H9 (cell line): ENCODE measurements at regions not wholly inside any gene's neighbourhood (a gene's known extent, or its start where the extent isn't known, plus 50 kb on each side); places are given as distances from the start of the nearest gene placed in this dataset.

Experiments used
- DNase-seq: peaks from one replicate; pipeline ENCODE4 v3.0.0-alpha.2; 2017
- H2AFZ ChIP-seq: one replicate; pipeline ENCODE4 v1.6.1; 2013; ENCODE audit warnings: mild to moderate bottlenecking, low read length, control low read depth, moderate library complexity
- H2AK5ac ChIP-seq: 2 replicates; pipeline ENCODE4 v1.6.1; 2013; ENCODE audit warnings: low read length, control low read depth, mixed read lengths; ENCODE audit not compliant: insufficient read length
- H2BK120ac ChIP-seq: one replicate; pipeline ENCODE4 v1.6.1; 2013; ENCODE audit warnings: low read depth, mild to moderate bottlenecking, low read length, control low read depth, inconsistent platforms; ENCODE audit not compliant: poor library complexity, severe bottlenecking
- H2BK12ac ChIP-seq: 2 replicates; pipeline ENCODE4 v1.6.1; 2013; ENCODE audit warnings: low read length, control low read depth, mixed read lengths, low read depth; ENCODE audit not compliant: insufficient read length
- H2BK15ac ChIP-seq: 2 replicates; pipeline ENCODE4 v1.6.1; 2013; ENCODE audit warnings: low read depth, low read length, control low read depth
- H2BK20ac ChIP-seq: one replicate; pipeline ENCODE4 v1.6.1; 2013; ENCODE audit warnings: low read depth, mild to moderate bottlenecking, low read length, control low read depth, inconsistent platforms; ENCODE audit not compliant: poor library complexity, severe bottlenecking
- H2BK5ac ChIP-seq: 2 replicates; pipeline ENCODE4 v1.6.1; 2013; ENCODE audit warnings: low read length, control low read depth, mixed read lengths; ENCODE audit not compliant: insufficient read length
- H3K14ac ChIP-seq: 2 replicates; pipeline ENCODE4 v1.6.1; 2013; ENCODE audit warnings: low read length, control low read depth; ENCODE audit not compliant: insufficient read depth
- H3K18ac ChIP-seq: 2 replicates; pipeline ENCODE4 v1.6.1; 2013; ENCODE audit warnings: low read depth, mild to moderate bottlenecking, mixed read lengths, low read length, control low read depth; ENCODE audit not compliant: insufficient read length
- H3K23ac ChIP-seq: 2 replicates; pipeline ENCODE4 v1.6.1; 2013; ENCODE audit warnings: low read length, control low read depth, mixed read lengths, low read depth; ENCODE audit not compliant: insufficient read length
- H3K23me2 ChIP-seq: 2 replicates; pipeline ENCODE4 v1.6.1; 2013; ENCODE audit warnings: low read depth, mild to moderate bottlenecking, mixed read lengths, low read length, control low read depth; ENCODE audit not compliant: insufficient read length, poor library complexity, severe bottlenecking
- H3K27ac ChIP-seq: 2 replicates; pipeline ENCODE4 v1.5.1; 2013; ENCODE audit warnings: low read length, control low read depth, mixed read lengths, low read depth; ENCODE audit not compliant: insufficient read length
- H3K27me3 ChIP-seq: 2 replicates; pipeline ENCODE4 v1.6.1; 2013; ENCODE audit warnings: low read length, control low read depth, inconsistent platforms; ENCODE audit not compliant: insufficient read depth
- H3K4ac ChIP-seq: 2 replicates; pipeline ENCODE4 v1.6.1; 2013; ENCODE audit warnings: low read depth, mild to moderate bottlenecking, control low read depth, inconsistent platforms, low read length, moderate library complexity
- H3K4me1 ChIP-seq: 2 replicates; pipeline ENCODE4 v1.6.1; 2013; ENCODE audit warnings: low read length, control low read depth, inconsistent platforms; ENCODE audit not compliant: insufficient read depth
- H3K4me2 ChIP-seq: 2 replicates; pipeline ENCODE4 v1.6.1; 2013; ENCODE audit warnings: low read length, control low read depth, mixed read lengths; ENCODE audit not compliant: insufficient read length, insufficient read depth
- H3K56ac ChIP-seq: 2 replicates; pipeline ENCODE4 v1.6.1; 2013; ENCODE audit warnings: low read depth, mild to moderate bottlenecking, mixed read lengths, low read length, control low read depth; ENCODE audit not compliant: insufficient read length
- H3K79me1 ChIP-seq: 2 replicates; pipeline ENCODE4 v1.6.1; 2013; ENCODE audit warnings: low read depth, mild to moderate bottlenecking, moderate library complexity, low read length, control low read depth, inconsistent platforms; ENCODE audit not compliant: insufficient read depth, poor library complexity, severe bottlenecking
- H3K79me2 ChIP-seq: 2 replicates; pipeline ENCODE4 v1.6.1; 2013; ENCODE audit warnings: low read length, control low read depth, inconsistent platforms; ENCODE audit not compliant: insufficient read depth
- H3K9ac ChIP-seq: 2 replicates; pipeline ENCODE4 v1.6.1; 2013; ENCODE audit warnings: low read length, control low read depth, mixed read lengths; ENCODE audit not compliant: insufficient read length; ENCODE audit errors: extremely low read depth
- H3K9me3 ChIP-seq: one replicate; pipeline ENCODE4 v1.6.1; 2013; ENCODE audit warnings: low read depth, low read length, inconsistent platforms; ENCODE audit not compliant: control insufficient read depth
- H3T11ph ChIP-seq: one replicate; pipeline ENCODE4 v1.6.1; 2013; ENCODE audit warnings: mild to moderate bottlenecking, low read length, control low read depth, inconsistent platforms
- H4K20me1 ChIP-seq: one replicate; pipeline ENCODE4 v1.6.1; 2013; ENCODE audit not compliant: control insufficient read depth, insufficient read length, insufficient read depth
- H4K5ac ChIP-seq: 2 replicates; pipeline ENCODE4 v1.6.1; 2013; ENCODE audit warnings: low read depth, mild to moderate bottlenecking, mixed read lengths, low read length, control low read depth; ENCODE audit not compliant: insufficient read length
- H4K8ac ChIP-seq: replicated peaks from 2 replicates; pipeline ENCODE4 v1.6.1; 2013; ENCODE audit warnings: low read length, control low read depth, mixed read lengths, low read depth; ENCODE audit not compliant: insufficient read length
- H4K91ac ChIP-seq: 2 replicates; pipeline ENCODE4 v1.6.1; 2013; ENCODE audit warnings: low read depth, mild to moderate bottlenecking, moderate library complexity, mixed read lengths, low read length, control low read depth; ENCODE audit not compliant: insufficient read length
- H3K27ac Mint-ChIP-seq, 3 experiments: 2 replicates in 2 of 3; 3 replicates in 1 of 3; pipeline ENCODE4 v1.8.0; 2020 to 2021; ENCODE audit warnings: mixed read lengths in 3 of 3, mild to moderate bottlenecking in 1 of 3, moderate library complexity in 1 of 3
- H3K27me3 Mint-ChIP-seq: 2 replicates; pipeline ENCODE4 v1.8.0; 2021; ENCODE audit warnings: low read depth, mild to moderate bottlenecking, moderate library complexity, mixed read lengths
- H3K36me3 Mint-ChIP-seq, 3 experiments: 2 replicates in 2 of 3; 3 replicates in 1 of 3; pipeline ENCODE4 v1.8.0; 2020 to 2021; ENCODE audit warnings: low read depth in 3 of 3, mixed read lengths in 3 of 3; ENCODE audit not compliant: insufficient read depth in 1 of 3
- H3K4me1 Mint-ChIP-seq, 2 experiments: 2 replicates each; pipeline ENCODE4 v1.8.0; 2020; ENCODE audit warnings: mixed read lengths in 2 of 2
- H3K4me3 Mint-ChIP-seq, 2 experiments: 2 replicates in 1 of 2; 3 replicates in 1 of 2; pipeline ENCODE4 v1.8.0; 2020 to 2021; ENCODE audit warnings: mild to moderate bottlenecking in 2 of 2, mixed read lengths in 2 of 2, moderate library complexity in 1 of 2
- H3K9me3 Mint-ChIP-seq, 2 experiments: 2 replicates in 1 of 2; 3 replicates in 1 of 2; pipeline ENCODE4 v1.8.0; 2020; ENCODE audit warnings: mild to moderate bottlenecking in 2 of 2, mixed read lengths in 2 of 2, moderate library complexity in 1 of 2
- WGBS: extraction: QIAGEN DNeasy Blood & Tissue Kit; methylation state at CpG from one replicate; pipeline ENCODE4 v1.1.7; 2013; ENCODE audit warnings: missing lambda C conversion rate, low lambda C conversion rate, mixed read lengths; ENCODE audit not compliant: insufficient read length; ENCODE audit errors: extremely low coverage; 5-methylcytosine and 5-hydroxymethylcytosine counted together
- TF ChIP-seq, protein P1 (sequence below): fragments of 200-600 bp; sonication (generic); conservative IDR thresholded peaks from 3 replicates; pipeline ENCODE4 v1.8.0; 2021; ENCODE audit warnings: antibody characterized with exemption, mild to moderate bottlenecking

DNA sequence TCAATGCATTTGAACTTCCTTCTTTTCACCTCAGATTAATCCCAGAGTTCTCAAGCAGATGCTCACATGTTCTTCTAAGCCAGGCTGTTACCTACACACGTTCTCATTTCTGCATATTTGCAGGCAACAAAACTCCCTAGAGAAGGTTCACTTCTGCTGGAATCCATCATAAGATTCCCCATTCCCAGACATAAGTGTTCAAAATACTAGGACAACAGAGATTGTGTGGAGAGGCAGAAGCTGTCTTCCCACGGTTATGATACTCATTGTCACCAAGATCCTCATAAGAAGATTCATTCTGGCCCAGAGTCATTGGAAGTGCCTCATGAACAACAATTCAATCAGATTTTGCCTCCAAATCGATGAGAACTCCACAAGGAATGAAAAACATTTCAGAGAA is 931.6 kb upstream of the MIR17HG start:
- no peak overlapping the region for H4K5ac ChIP-seq
- no peak overlapping the region for H3K4ac ChIP-seq
- H3K4me1 Mint-ChIP-seq = peaks cover 15 to 21% of the 10 kb centered on the region in 2 experiments
- H3K79me2 ChIP-seq = no peaks in the 10 kb centered on the region
- H4K91ac ChIP-seq = no peak overlapping the region
- H3K4me1 ChIP-seq = no peaks in the 10 kb centered on the region
- no peak overlapping the region for H2AK5ac ChIP-seq
- no peak overlapping the region for H2BK12ac ChIP-seq
- no peaks in the 10 kb centered on the region for H3K9me3 ChIP-seq
- no peak overlapping the region for H3K27ac ChIP-seq
- no peaks in the 10 kb centered on the region for H4K20me1 ChIP-seq
- H3K9me3 Mint-ChIP-seq = no peaks in the 10 kb centered on the region
- H3K23me2 ChIP-seq = no peaks in the 10 kb centered on the region
- WGBS = no CpG with 5 or more reads among the region's 3 CpGs
- H2BK120ac ChIP-seq = no peak overlapping the region
- no peak overlapping the region for H3K14ac ChIP-seq
- H3K79me1 ChIP-seq = no peaks in the 10 kb centered on the region
- no peak overlapping the region for H2BK15ac ChIP-seq
- no peak overlapping the region for H3K9ac ChIP-seq
- H2BK5ac ChIP-seq = no peak overlapping the region
- H3K27me3 ChIP-seq = no peaks in the 10 kb centered on the region
- no peak overlapping the region for H3K27ac Mint-ChIP-seq
- TF ChIP-seq, protein P1, sequence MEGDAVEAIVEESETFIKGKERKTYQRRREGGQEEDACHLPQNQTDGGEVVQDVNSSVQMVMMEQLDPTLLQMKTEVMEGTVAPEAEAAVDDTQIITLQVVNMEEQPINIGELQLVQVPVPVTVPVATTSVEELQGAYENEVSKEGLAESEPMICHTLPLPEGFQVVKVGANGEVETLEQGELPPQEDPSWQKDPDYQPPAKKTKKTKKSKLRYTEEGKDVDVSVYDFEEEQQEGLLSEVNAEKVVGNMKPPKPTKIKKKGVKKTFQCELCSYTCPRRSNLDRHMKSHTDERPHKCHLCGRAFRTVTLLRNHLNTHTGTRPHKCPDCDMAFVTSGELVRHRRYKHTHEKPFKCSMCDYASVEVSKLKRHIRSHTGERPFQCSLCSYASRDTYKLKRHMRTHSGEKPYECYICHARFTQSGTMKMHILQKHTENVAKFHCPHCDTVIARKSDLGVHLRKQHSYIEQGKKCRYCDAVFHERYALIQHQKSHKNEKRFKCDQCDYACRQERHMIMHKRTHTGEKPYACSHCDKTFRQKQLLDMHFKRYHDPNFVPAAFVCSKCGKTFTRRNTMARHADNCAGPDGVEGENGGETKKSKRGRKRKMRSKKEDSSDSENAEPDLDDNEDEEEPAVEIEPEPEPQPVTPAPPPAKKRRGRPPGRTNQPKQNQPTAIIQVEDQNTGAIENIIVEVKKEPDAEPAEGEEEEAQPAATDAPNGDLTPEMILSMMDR = no peak
- no peak overlapping the region for H4K8ac ChIP-seq
- H3K4me3 Mint-ChIP-seq = no peak overlapping the region
- no peak overlapping the region for H2AFZ ChIP-seq
- no peak overlapping the region for H3K56ac ChIP-seq
- H3T11ph ChIP-seq = no peak overlapping the region
- H3K18ac ChIP-seq = no peak overlapping the region
- no peak overlapping the region for H3K23ac ChIP-seq
- no peak overlapping the region for H3K4me2 ChIP-seq
- no peak for DNase-seq
- H2BK20ac ChIP-seq = no peak overlapping the region
- H3K27me3 Mint-ChIP-seq = no peaks in the 10 kb centered on the region
- H3K36me3 Mint-ChIP-seq = no peaks in the 10 kb centered on the region; a peak in 1 of 7 replicates
